OCI-LY7 (cell line): ENCODE measurements at regions not wholly inside any gene's neighbourhood (a gene's known extent, or its start where the extent isn't known, plus 50 kb on each side); places are given as distances from the start of the nearest gene placed in this dataset.

Experiments used
- CTCF ChIP-seq: fragments of 200-600 bp; sonication (generic); conservative IDR thresholded peaks from 2 replicates; pipeline ENCODE4 v1.5.1; 2014; ENCODE audit warnings: mild to moderate bottlenecking, antibody characterized with exemption, low read length, moderate library complexity, mixed read lengths
- EZH2phosphoT487 ChIP-seq: fragments of 200-600 bp; sonication (generic); IDR thresholded peaks from 2 replicates; pipeline ENCODE4 v1.6.1; 2018; ENCODE audit warnings: low read depth, borderline replicate concordance, mild to moderate bottlenecking, mixed run types, antibody characterized with exemption, low read length, moderate library complexity, mixed read lengths

- TF ChIP-seq CTCF (no peak), EZH2phosphoT487 (no peak)
Observed at GRCh38 chr20:6851136-6851535, 83.7 kb downstream of the BMP2 start.
